Stomach (tissue), 8 donors: ENCODE measurements at regions not wholly inside any gene's neighbourhood (a gene's known extent, or its start where the extent isn't known, plus 50 kb on each side); places are given as distances from the start of the nearest gene placed in this dataset.
"Not testable (repeated sequence)": the region's sequence is repeated elsewhere in the genome, so short reads cannot be mapped to it uniquely, and the experiment has no call there.

ENCODE experiments used
- DNase-seq, 2 donors: peaks; one replicate each; pipeline versions ENCODE4 v3.0.0 to v3.0.0-alpha.2; 2013 to 2019
- H3K27ac ChIP-seq, 5 donors: fragments of 200-600 bp in 4 of 5; sonication (generic) in 4 of 5; one replicate each; pipeline ENCODE4 v1.5.1; 2013 to 2019; ENCODE audit warnings: mild to moderate bottlenecking in 1 of 5, moderate library complexity in 1 of 5
- H3K27me3 ChIP-seq, 3 donors: fragments of 200-600 bp; sonication (generic); one replicate each; pipeline ENCODE4 v1.5.1; 2017 to 2019; ENCODE audit warnings: mixed run types in 1 of 3
- H3K36me3 ChIP-seq, 4 donors: fragments of 200-600 bp; sonication (generic); 1 replicate in 3 of 4; 2 replicates in 1 of 4; pipeline ENCODE4 v1.5.1; 2016 to 2019
- H3K4me1 ChIP-seq, 4 donors: fragments of 200-600 bp; sonication (generic); one replicate each; pipeline ENCODE4 v1.5.1; 2016 to 2019
- H3K4me3 ChIP-seq, 4 donors: fragments of 200-600 bp; sonication (generic) in 3 of 4; one replicate each; pipeline ENCODE4 v1.5.1; 2016 to 2019; ENCODE audit warnings: mild to moderate bottlenecking in 1 of 4
- H3K9me3 ChIP-seq, 4 donors: fragments of 200-600 bp; sonication (generic); one replicate each; pipeline ENCODE4 v1.5.1; 2016 to 2019
- CTCF ChIP-seq, 7 experiments: fragments of 450-650 bp in 4 of 7; fragments of 200-600 bp in 3 of 7; sonication (generic) in 3 of 7; IDR thresholded peaks; one replicate each; pipeline ENCODE4 v1.5.1; 2016 to 2019; ENCODE audit warnings: antibody characterized with exemption in 7 of 7, control low read depth in 2 of 7, mild to moderate bottlenecking in 1 of 7
- EP300 ChIP-seq: sonication (generic); formaldehyde crosslinking; IDR thresholded peaks from one replicate; pipeline ENCODE4 v1.6.1; 2017; ENCODE audit warnings: antibody characterized with exemption
- POLR2A ChIP-seq, 4 donors: fragments of 450-650 bp; IDR thresholded peaks; one replicate each; pipeline ENCODE4 v1.6.1; 2016; ENCODE audit warnings: antibody characterized with exemption in 4 of 4, control low read depth in 2 of 4, mild to moderate bottlenecking in 1 of 4, moderate library complexity in 1 of 4
- POLR2AphosphoS5 ChIP-seq, 3 donors: sonication (generic); formaldehyde crosslinking; IDR thresholded peaks; one replicate each; pipeline ENCODE4 v1.6.1; 2016; ENCODE audit warnings: antibody characterized with exemption in 3 of 3
- WGBS, 5 donors: extraction: QIAGEN DNeasy Blood & Tissue Kit in 3 of 5; methylation state at CpG; one replicate each; pipeline versions ENCODE4 v1.1.5 to v1.1.7; 2013 to 2018; 5-methylcytosine and 5-hydroxymethylcytosine counted together
- intact Hi-C: fragments of 100-400 bp; cut with DNase I; formaldehyde crosslinking; loops from one replicate; pipeline ENCODE4 v1.15.1; 2023; ENCODE audit warnings: low total_unique reads
- donor health status: healthy with polysubstance abuse.
- donor health status: Bipolar disorder and iron deficiency.
- donor health status: healthy.

- Histone ChIP-seq H3K27me3 (no peaks in the 10 kb centered on the region), H3K36me3 (peaks cover 0 to 3% (median 0%) of the 10 kb centered on the region in 4 donors), H3K9me3 (no peaks in the 10 kb centered on the region), H3K4me1 (peaks cover 24 to 74% (median 46%) of the 10 kb centered on the region in 4 donors), H3K27ac (peak overlapping the region in 1 of 5 donors; percentile 22), H3K4me3 (no peak overlapping the region)
- intact Hi-C loops = no loop called here
- DNase-seq = no peak
- WGBS, 5 donors = 79 to 92% (median 89%) methylated on average over 3 of the region's 3 CpGs
- no peak for TF ChIP-seq POLR2A (IDR thresholded peaks at IDR 0.05)
- TF ChIP-seq EP300 = no peak
- TF ChIP-seq CTCF (IDR thresholded peaks at IDR 0.05) = no peak
- no peak for TF ChIP-seq POLR2AphosphoS5 (IDR thresholded peaks at IDR 0.05)
These were observed 289.5 kb upstream of the MKLN1 start for GRCh38 chr7:131038153-131038552.

GRCh38 chr7:131039355-131039762 is 288.3 kb upstream of the MKLN1 start:
- Histone ChIP-seq H3K4me3 (no peak overlapping the region), H3K27me3 (no peaks in the 10 kb centered on the region), H3K9me3 (no peaks in the 10 kb centered on the region), H3K4me1 (peaks cover 24 to 63% (median 39%) of the 10 kb centered on the region in 4 donors), H3K36me3 (peaks cover 0 to 3% (median 2%) of the 10 kb centered on the region in 4 donors), H3K27ac (peak overlapping the region in 4 of 5 donors; percentile 6 to 48 (median 20))
- no peak for DNase-seq
- TF ChIP-seq POLR2AphosphoS5 (IDR thresholded peaks at IDR 0.05) (no peak), CTCF (IDR thresholded peaks at IDR 0.05) (no peak), POLR2A (IDR thresholded peaks at IDR 0.05) (no peak), EP300 (no peak)
- 29 to 52% (median 36%) methylated on average over 2 of the region's 2 CpGs for WGBS, 5 donors
- intact Hi-C loops = no loop called here

- Histone ChIP-seq H3K4me1 (peaks cover 20 to 59% (median 35%) of the 10 kb centered on the region in 4 donors), H3K4me3 (no peak overlapping the region), H3K27ac (peak overlapping the region in 4 of 5 donors; percentile 12 to 48 (median 34)), H3K36me3 (peaks cover 0 to 3% (median 2%) of the 10 kb centered on the region in 4 donors), H3K9me3 (no peaks in the 10 kb centered on the region), H3K27me3 (no peaks in the 10 kb centered on the region)
- 68 to 86% (median 77%) methylated on average over 3 of the region's 3 CpGs for WGBS, 5 donors
- TF ChIP-seq POLR2AphosphoS5 (IDR thresholded peaks at IDR 0.05) (no peak), CTCF (IDR thresholded peaks at IDR 0.05) (no peak), POLR2A (IDR thresholded peaks at IDR 0.05) (no peak), EP300 (no peak)
- no peak for DNase-seq
- intact Hi-C loops = loop anchor here (10.0 kb wide), 1 partner anchor 145 kb away; no protein-coding TSS in a partner anchor
These were observed 287.8 kb upstream of the MKLN1 start for GRCh38 chr7:131039836-131040235.

DNA sequence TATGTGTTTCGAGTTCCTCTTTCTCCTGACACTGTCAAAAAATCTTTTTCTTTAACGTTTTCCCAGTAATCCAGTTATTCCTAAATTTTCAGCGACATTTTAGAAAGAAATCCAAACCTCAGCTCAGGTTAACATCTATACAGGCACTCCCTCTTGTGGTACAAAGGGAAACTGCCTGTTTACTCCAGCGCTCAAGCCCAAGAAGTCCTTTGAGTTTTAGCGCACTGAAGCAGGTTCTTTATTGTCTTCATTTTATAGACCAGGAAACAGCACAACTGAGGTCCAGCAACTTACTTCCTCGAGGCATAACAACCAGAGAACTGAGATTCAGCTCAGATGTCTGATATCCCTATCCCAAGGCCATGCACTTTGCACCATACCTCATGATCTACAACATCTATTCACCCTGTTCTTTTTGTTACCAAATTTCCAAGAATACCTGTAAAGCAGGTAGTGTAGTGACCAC is 287.2 kb upstream of the MKLN1 start:
- peaks cover 0 to 6% (median 2%) of the 10 kb centered on the region in 4 donors for H3K36me3 ChIP-seq
- DNase-seq = peak; percentile 62 to 84
- H3K27me3 ChIP-seq = no peaks in the 10 kb centered on the region
- H3K4me1 ChIP-seq = peaks cover 15 to 52% (median 34%) of the 10 kb centered on the region in 4 donors
- peak overlapping the region in 4 of 5 donors; percentile 12 to 48 (median 34) for H3K27ac ChIP-seq
- intact Hi-C loops = loop anchor here (10.0 kb wide), 1 partner anchor 146 kb away; no protein-coding TSS in a partner anchor
- TF ChIP-seq EP300 (no peak), CTCF (IDR thresholded peaks at IDR 0.05) (peak in 5 of 7 experiments; percentile 87 to 90 (median 88)), POLR2A (IDR thresholded peaks at IDR 0.05) (no peak), POLR2AphosphoS5 (IDR thresholded peaks at IDR 0.05) (peak in 1 of 3 donors; percentile 72)
- peaks cover 0 to under 1% (median 0%) of the 10 kb centered on the region in 4 donors for H3K9me3 ChIP-seq
- no peak overlapping the region for H3K4me3 ChIP-seq
- 2 to 4% (median 3%) methylated on average over 6 of the region's 6 CpGs for WGBS, 5 donors

DNA sequence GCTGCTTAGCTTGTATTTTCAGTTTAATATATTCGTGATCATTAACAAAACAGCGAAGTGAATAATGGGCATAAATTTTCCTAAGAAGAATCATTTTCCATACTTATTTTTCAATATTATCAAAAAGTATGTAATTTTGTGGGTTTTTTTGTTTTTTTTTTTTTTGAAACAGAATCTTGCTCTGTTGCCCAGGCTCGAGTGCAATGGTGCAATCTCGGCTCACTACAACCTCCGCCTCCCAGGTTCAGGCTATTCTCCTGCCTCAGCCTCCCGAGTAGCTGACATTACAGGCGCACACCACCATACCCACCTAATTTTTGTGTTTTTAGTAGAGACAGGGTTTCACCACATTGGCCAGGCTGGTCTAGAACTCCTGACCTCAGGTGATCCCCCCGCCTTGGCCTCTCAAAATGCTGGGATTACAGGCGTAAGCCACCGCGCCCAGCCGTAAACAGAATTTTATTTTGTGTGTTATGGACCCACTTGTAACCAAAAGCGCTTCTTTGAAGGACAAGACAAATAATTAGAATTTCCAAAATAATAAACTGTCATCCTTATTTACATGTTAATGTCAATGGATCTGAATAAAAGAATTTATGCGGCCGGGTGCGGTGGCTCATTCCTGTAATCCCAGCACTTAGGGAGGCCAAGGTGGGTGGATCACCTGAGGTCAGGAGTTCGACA is 286.5 kb upstream of the MKLN1 start:
- H3K9me3 ChIP-seq, DNase-seq, H3K4me3 ChIP-seq, H3K36me3 ChIP-seq, H3K27me3 ChIP-seq: not testable (repeated sequence)
- WGBS, 5 donors = 95 to 97% (median 95%) methylated on average over 17 of the region's 17 CpGs
- intact Hi-C loops = loop anchor here (10.0 kb wide), 1 partner anchor 146 kb away; no protein-coding TSS in a partner anchor
- Histone ChIP-seq H3K27ac (peak overlapping the region in 2 of 5 donors; percentile 40 to 48), H3K4me1 (peaks cover 15 to 51% (median 34%) of the 10 kb centered on the region in 4 donors)
